H9 (cell line): ENCODE measurements at regions not wholly inside any gene's neighbourhood (a gene's known extent, or its start where the extent isn't known, plus 50 kb on each side); places are given as distances from the start of the nearest gene placed in this dataset.

Experiments
- DNase-seq: peaks from one replicate; pipeline ENCODE4 v3.0.0-alpha.2; 2017
- H2AFZ ChIP-seq: one replicate; pipeline ENCODE4 v1.6.1; 2013; ENCODE audit warnings: mild to moderate bottlenecking, low read length, control low read depth, moderate library complexity
- H2AK5ac ChIP-seq: 2 replicates; pipeline ENCODE4 v1.6.1; 2013; ENCODE audit warnings: low read length, control low read depth, mixed read lengths; ENCODE audit not compliant: insufficient read length
- H2BK120ac ChIP-seq: one replicate; pipeline ENCODE4 v1.6.1; 2013; ENCODE audit warnings: low read depth, mild to moderate bottlenecking, low read length, control low read depth, inconsistent platforms; ENCODE audit not compliant: poor library complexity, severe bottlenecking
- H2BK12ac ChIP-seq: 2 replicates; pipeline ENCODE4 v1.6.1; 2013; ENCODE audit warnings: low read length, control low read depth, mixed read lengths, low read depth; ENCODE audit not compliant: insufficient read length
- H2BK15ac ChIP-seq: 2 replicates; pipeline ENCODE4 v1.6.1; 2013; ENCODE audit warnings: low read depth, low read length, control low read depth
- H2BK20ac ChIP-seq: one replicate; pipeline ENCODE4 v1.6.1; 2013; ENCODE audit warnings: low read depth, mild to moderate bottlenecking, low read length, control low read depth, inconsistent platforms; ENCODE audit not compliant: poor library complexity, severe bottlenecking
- H2BK5ac ChIP-seq: 2 replicates; pipeline ENCODE4 v1.6.1; 2013; ENCODE audit warnings: low read length, control low read depth, mixed read lengths; ENCODE audit not compliant: insufficient read length
- H3K14ac ChIP-seq: 2 replicates; pipeline ENCODE4 v1.6.1; 2013; ENCODE audit warnings: low read length, control low read depth; ENCODE audit not compliant: insufficient read depth
- H3K18ac ChIP-seq: 2 replicates; pipeline ENCODE4 v1.6.1; 2013; ENCODE audit warnings: low read depth, mild to moderate bottlenecking, mixed read lengths, low read length, control low read depth; ENCODE audit not compliant: insufficient read length
- H3K23ac ChIP-seq: 2 replicates; pipeline ENCODE4 v1.6.1; 2013; ENCODE audit warnings: low read length, control low read depth, mixed read lengths, low read depth; ENCODE audit not compliant: insufficient read length
- H3K23me2 ChIP-seq: 2 replicates; pipeline ENCODE4 v1.6.1; 2013; ENCODE audit warnings: low read depth, mild to moderate bottlenecking, mixed read lengths, low read length, control low read depth; ENCODE audit not compliant: insufficient read length, poor library complexity, severe bottlenecking
- H3K27ac ChIP-seq: 2 replicates; pipeline ENCODE4 v1.5.1; 2013; ENCODE audit warnings: low read length, control low read depth, mixed read lengths, low read depth; ENCODE audit not compliant: insufficient read length
- H3K27me3 ChIP-seq: 2 replicates; pipeline ENCODE4 v1.6.1; 2013; ENCODE audit warnings: low read length, control low read depth, inconsistent platforms; ENCODE audit not compliant: insufficient read depth
- H3K4ac ChIP-seq: 2 replicates; pipeline ENCODE4 v1.6.1; 2013; ENCODE audit warnings: low read depth, mild to moderate bottlenecking, control low read depth, inconsistent platforms, low read length, moderate library complexity
- H3K4me1 ChIP-seq: 2 replicates; pipeline ENCODE4 v1.6.1; 2013; ENCODE audit warnings: low read length, control low read depth, inconsistent platforms; ENCODE audit not compliant: insufficient read depth
- H3K4me2 ChIP-seq: 2 replicates; pipeline ENCODE4 v1.6.1; 2013; ENCODE audit warnings: low read length, control low read depth, mixed read lengths; ENCODE audit not compliant: insufficient read length, insufficient read depth
- H3K56ac ChIP-seq: 2 replicates; pipeline ENCODE4 v1.6.1; 2013; ENCODE audit warnings: low read depth, mild to moderate bottlenecking, mixed read lengths, low read length, control low read depth; ENCODE audit not compliant: insufficient read length
- H3K79me1 ChIP-seq: 2 replicates; pipeline ENCODE4 v1.6.1; 2013; ENCODE audit warnings: low read depth, mild to moderate bottlenecking, moderate library complexity, low read length, control low read depth, inconsistent platforms; ENCODE audit not compliant: insufficient read depth, poor library complexity, severe bottlenecking
- H3K79me2 ChIP-seq: 2 replicates; pipeline ENCODE4 v1.6.1; 2013; ENCODE audit warnings: low read length, control low read depth, inconsistent platforms; ENCODE audit not compliant: insufficient read depth
- H3K9ac ChIP-seq: 2 replicates; pipeline ENCODE4 v1.6.1; 2013; ENCODE audit warnings: low read length, control low read depth, mixed read lengths; ENCODE audit not compliant: insufficient read length; ENCODE audit errors: extremely low read depth
- H3K9me3 ChIP-seq: one replicate; pipeline ENCODE4 v1.6.1; 2013; ENCODE audit warnings: low read depth, low read length, inconsistent platforms; ENCODE audit not compliant: control insufficient read depth
- H3T11ph ChIP-seq: one replicate; pipeline ENCODE4 v1.6.1; 2013; ENCODE audit warnings: mild to moderate bottlenecking, low read length, control low read depth, inconsistent platforms
- H4K20me1 ChIP-seq: one replicate; pipeline ENCODE4 v1.6.1; 2013; ENCODE audit not compliant: control insufficient read depth, insufficient read length, insufficient read depth
- H4K5ac ChIP-seq: 2 replicates; pipeline ENCODE4 v1.6.1; 2013; ENCODE audit warnings: low read depth, mild to moderate bottlenecking, mixed read lengths, low read length, control low read depth; ENCODE audit not compliant: insufficient read length
- H4K8ac ChIP-seq: replicated peaks from 2 replicates; pipeline ENCODE4 v1.6.1; 2013; ENCODE audit warnings: low read length, control low read depth, mixed read lengths, low read depth; ENCODE audit not compliant: insufficient read length
- H4K91ac ChIP-seq: 2 replicates; pipeline ENCODE4 v1.6.1; 2013; ENCODE audit warnings: low read depth, mild to moderate bottlenecking, moderate library complexity, mixed read lengths, low read length, control low read depth; ENCODE audit not compliant: insufficient read length
- H3K27ac Mint-ChIP-seq, 3 experiments: 2 replicates in 2 of 3; 3 replicates in 1 of 3; pipeline ENCODE4 v1.8.0; 2020 to 2021; ENCODE audit warnings: mixed read lengths in 3 of 3, mild to moderate bottlenecking in 1 of 3, moderate library complexity in 1 of 3
- H3K27me3 Mint-ChIP-seq: 2 replicates; pipeline ENCODE4 v1.8.0; 2021; ENCODE audit warnings: low read depth, mild to moderate bottlenecking, moderate library complexity, mixed read lengths
- H3K36me3 Mint-ChIP-seq, 3 experiments: 2 replicates in 2 of 3; 3 replicates in 1 of 3; pipeline ENCODE4 v1.8.0; 2020 to 2021; ENCODE audit warnings: low read depth in 3 of 3, mixed read lengths in 3 of 3; ENCODE audit not compliant: insufficient read depth in 1 of 3
- H3K4me1 Mint-ChIP-seq, 2 experiments: 2 replicates each; pipeline ENCODE4 v1.8.0; 2020; ENCODE audit warnings: mixed read lengths in 2 of 2
- H3K4me3 Mint-ChIP-seq, 2 experiments: 2 replicates in 1 of 2; 3 replicates in 1 of 2; pipeline ENCODE4 v1.8.0; 2020 to 2021; ENCODE audit warnings: mild to moderate bottlenecking in 2 of 2, mixed read lengths in 2 of 2, moderate library complexity in 1 of 2
- H3K9me3 Mint-ChIP-seq, 2 experiments: 2 replicates in 1 of 2; 3 replicates in 1 of 2; pipeline ENCODE4 v1.8.0; 2020; ENCODE audit warnings: mild to moderate bottlenecking in 2 of 2, mixed read lengths in 2 of 2, moderate library complexity in 1 of 2
- CTCF ChIP-seq: fragments of 200-600 bp; sonication (generic); conservative IDR thresholded peaks from 3 replicates; pipeline ENCODE4 v1.8.0; 2021; ENCODE audit warnings: antibody characterized with exemption, mild to moderate bottlenecking

- no peaks in the 10 kb centered on the region for H3K79me2 ChIP-seq
- H3K23me2 ChIP-seq: no peaks in the 10 kb centered on the region
- Mint-ChIP-seq H3K27me3 (no peaks in the 10 kb centered on the region), H3K36me3 (no peaks in the 10 kb centered on the region), H3K9me3 (no peaks in the 10 kb centered on the region), H3K4me1 (peaks cover 11 to 12% of the 10 kb centered on the region in 2 experiments), H3K4me3 (no peak overlapping the region), H3K27ac (no peak overlapping the region)
- H3K14ac ChIP-seq: no peak overlapping the region
- no peak overlapping the region for H3K9ac ChIP-seq
- no peaks in the 10 kb centered on the region for H3K4me1 ChIP-seq
- no peaks in the 10 kb centered on the region for H3K79me1 ChIP-seq
- no peaks in the 10 kb centered on the region for H3K9me3 ChIP-seq
- H3K23ac ChIP-seq: no peak overlapping the region
- H3K4me2 ChIP-seq: no peak overlapping the region
- no peak overlapping the region for H2AFZ ChIP-seq
- DNase-seq: no peak
- no peak overlapping the region for H3K56ac ChIP-seq
- H2BK15ac ChIP-seq: no peak overlapping the region
- H4K5ac ChIP-seq: no peak overlapping the region
- H2BK120ac ChIP-seq: no peak overlapping the region
- no peaks in the 10 kb centered on the region for H4K20me1 ChIP-seq
- H4K8ac ChIP-seq: no peak overlapping the region
- H3T11ph ChIP-seq: no peak overlapping the region
- no peaks in the 10 kb centered on the region for H3K27me3 ChIP-seq
- H4K91ac ChIP-seq: no peak overlapping the region
- H2BK5ac ChIP-seq: no peak overlapping the region
- H2BK12ac ChIP-seq: no peak overlapping the region
- no peak overlapping the region for H3K18ac ChIP-seq
- H3K4ac ChIP-seq: no peak overlapping the region
- no peak overlapping the region for H2BK20ac ChIP-seq
- no peak for TF ChIP-seq CTCF
- no peak overlapping the region for H3K27ac ChIP-seq
- no peak overlapping the region for H2AK5ac ChIP-seq
These were observed 557.0 kb downstream of the HAO1 start for GRCh38 chr20:7383216-7383615.
